Caco-2 (cell line): ENCODE measurements at regions not wholly inside any gene's neighbourhood (a gene's known extent, or its start where the extent isn't known, plus 50 kb on each side); places are given as distances from the start of the nearest gene placed in this dataset.

Experiments
- BruUV-seq: library from RNA; stranded (reverse); fragments of 400-500 nt; replicated peaks from 2 replicates; lab custom pipeline; 2021; lab: Mats Ljungman, UMichigan
- CTCF ChIA-PET: fragments of 300-600 bp; sonication (Branson Sonifier 250); formaldehyde crosslinking; loops from one replicate; lab custom pipeline; 2022; ENCODE audit warnings: antibody characterized with exemption; lab: Charles Lee
- POLR2A ChIA-PET: fragments of 300-600 bp; sonication (Branson Sonifier 250); formaldehyde crosslinking; loops from one replicate; lab custom pipeline; 2022; ENCODE audit warnings: antibody characterized with exemption; lab: Charles Lee
- DNase-seq, 2 experiments: peaks; one replicate each; pipeline versions ENCODE4 v3.0.0 to v3.0.0-alpha.2; 2020 to 2022
- H3K27me3 ChIP-seq: replicated peaks from 2 replicates; pipeline ENCODE4 v1.6.0; 2011; ENCODE audit warnings: low read length; ENCODE audit not compliant: control insufficient read depth, insufficient read depth
- H3K36me3 ChIP-seq: 2 replicates; pipeline ENCODE4 v1.5.1; 2011; ENCODE audit warnings: low read length; ENCODE audit not compliant: control insufficient read depth, insufficient read depth
- H3K4me1 ChIP-seq: fragments of 250-450 bp; sonication (Bioruptor Pico); 2 replicates; pipeline ENCODE4 v1.5.1; 2020; ENCODE audit warnings: mild to moderate bottlenecking
- H3K4me3 ChIP-seq: 2 replicates; pipeline ENCODE4 v1.5.1; 2011; ENCODE audit warnings: low read depth, mild to moderate bottlenecking, control low read depth, low read length
- H3K9me3 ChIP-seq: fragments of 250-450 bp; sonication (Bioruptor Pico); 2 replicates; pipeline ENCODE4 v1.5.1; 2020; ENCODE audit warnings: mild to moderate bottlenecking, moderate library complexity
- H3K27ac Mint-ChIP-seq: one replicate; pipeline ENCODE4 v1.8.0; 2022; ENCODE audit warnings: mixed read lengths; ENCODE audit not compliant: unreplicated experiment
- H3K27me3 Mint-ChIP-seq: one replicate; pipeline ENCODE4 v1.8.0; 2022; ENCODE audit warnings: mixed read lengths; ENCODE audit not compliant: insufficient read depth, unreplicated experiment
- H3K36me3 Mint-ChIP-seq: one replicate; pipeline ENCODE4 v1.8.0; 2022; ENCODE audit warnings: mild to moderate bottlenecking, mixed read lengths; ENCODE audit not compliant: insufficient read depth, unreplicated experiment
- H3K4me1 Mint-ChIP-seq: one replicate; pipeline ENCODE4 v1.8.0; 2022; ENCODE audit warnings: low read depth, mixed read lengths; ENCODE audit not compliant: unreplicated experiment
- H3K4me3 Mint-ChIP-seq: one replicate; pipeline ENCODE4 v1.8.0; 2022; ENCODE audit warnings: mild to moderate bottlenecking, moderate library complexity, mixed read lengths; ENCODE audit not compliant: unreplicated experiment
- H3K9me3 Mint-ChIP-seq: one replicate; pipeline ENCODE4 v1.8.0; 2022; ENCODE audit warnings: mixed read lengths; ENCODE audit not compliant: unreplicated experiment
- intact Hi-C: fragments of 100-400 bp; cut with micrococcal nuclease; formaldehyde crosslinking; loops from one replicate; pipeline ENCODE4 v1.10.0; 2022; ENCODE audit not compliant: unreplicated experiment
- TF ChIP-seq, protein P1 (sequence below), 2 experiments: fragments of 200-600 bp in 1 of 2; IDR thresholded peaks; 1 replicate in 1 of 2; 2 replicates in 1 of 2; pipeline versions ENCODE4 v1.5.1 to v1.8.0; 2011 to 2022; ENCODE audit warnings: antibody characterized with exemption in 1 of 2, control low read depth in 1 of 2, inconsistent platforms in 1 of 2, low read depth in 1 of 2, low read length in 1 of 2, mild to moderate bottlenecking in 1 of 2, moderate library complexity in 1 of 2; ENCODE audit not compliant: insufficient read depth in 1 of 2, severe bottlenecking in 1 of 2, unreplicated experiment in 1 of 2

- no TSS peak for BruUV-seq
- TF ChIP-seq, protein P1, sequence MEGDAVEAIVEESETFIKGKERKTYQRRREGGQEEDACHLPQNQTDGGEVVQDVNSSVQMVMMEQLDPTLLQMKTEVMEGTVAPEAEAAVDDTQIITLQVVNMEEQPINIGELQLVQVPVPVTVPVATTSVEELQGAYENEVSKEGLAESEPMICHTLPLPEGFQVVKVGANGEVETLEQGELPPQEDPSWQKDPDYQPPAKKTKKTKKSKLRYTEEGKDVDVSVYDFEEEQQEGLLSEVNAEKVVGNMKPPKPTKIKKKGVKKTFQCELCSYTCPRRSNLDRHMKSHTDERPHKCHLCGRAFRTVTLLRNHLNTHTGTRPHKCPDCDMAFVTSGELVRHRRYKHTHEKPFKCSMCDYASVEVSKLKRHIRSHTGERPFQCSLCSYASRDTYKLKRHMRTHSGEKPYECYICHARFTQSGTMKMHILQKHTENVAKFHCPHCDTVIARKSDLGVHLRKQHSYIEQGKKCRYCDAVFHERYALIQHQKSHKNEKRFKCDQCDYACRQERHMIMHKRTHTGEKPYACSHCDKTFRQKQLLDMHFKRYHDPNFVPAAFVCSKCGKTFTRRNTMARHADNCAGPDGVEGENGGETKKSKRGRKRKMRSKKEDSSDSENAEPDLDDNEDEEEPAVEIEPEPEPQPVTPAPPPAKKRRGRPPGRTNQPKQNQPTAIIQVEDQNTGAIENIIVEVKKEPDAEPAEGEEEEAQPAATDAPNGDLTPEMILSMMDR (IDR thresholded peaks at IDR 0.05; ENCODE audit: insufficient read depth in 1 of 2, low read depth in 1 of 2, low read length in 1 of 2, severe bottlenecking in 1 of 2, unreplicated experiment in 1 of 2) = no peak
- no peak overlapping the region for H3K27ac Mint-ChIP-seq
- H3K27me3 ChIP-seq = no peaks in the 10 kb centered on the region
- no peak overlapping the region for H3K4me3 Mint-ChIP-seq
- ChIA-PET POLR2A (no interaction called here), CTCF (no interaction called here)
- H3K9me3 Mint-ChIP-seq = no peaks in the 10 kb centered on the region
- H3K9me3 ChIP-seq = no peaks in the 10 kb centered on the region
- no peak overlapping the region for H3K4me3 ChIP-seq
- H3K4me1 ChIP-seq = no peaks in the 10 kb centered on the region
- H3K36me3 Mint-ChIP-seq = no peaks in the 10 kb centered on the region
- intact Hi-C loops = no loop called here
- peaks cover 5% of the 10 kb centered on the region for H3K27me3 Mint-ChIP-seq
- no peak for DNase-seq
- H3K4me1 Mint-ChIP-seq = no peaks in the 10 kb centered on the region
- no peaks in the 10 kb centered on the region for H3K36me3 ChIP-seq
Observed at GRCh38 chr2:58601017-58601416, 359.9 kb upstream of the FANCL start.

- CTCF ChIA-PET = no interaction called here
- Histone ChIP-seq H3K9me3 (no peaks in the 10 kb centered on the region), H3K27me3 (no peaks in the 10 kb centered on the region), H3K4me1 (no peaks in the 10 kb centered on the region), H3K36me3 (no peaks in the 10 kb centered on the region), H3K4me3 (no peak overlapping the region)
- Mint-ChIP-seq H3K9me3 (no peaks in the 10 kb centered on the region), H3K4me3 (no peak overlapping the region), H3K27ac (no peak overlapping the region), H3K36me3 (no peaks in the 10 kb centered on the region), H3K4me1 (no peaks in the 10 kb centered on the region), H3K27me3 (no peaks in the 10 kb centered on the region)
- DNase-seq = no peak
- no TSS peak for BruUV-seq
- POLR2A ChIA-PET = no interaction called here
- intact Hi-C loops = no loop called here
- TF ChIP-seq, protein P1 (IDR thresholded peaks at IDR 0.05; ENCODE audit: insufficient read depth in 1 of 2, low read depth in 1 of 2, low read length in 1 of 2, severe bottlenecking in 1 of 2, unreplicated experiment in 1 of 2) = no peak
Observed at GRCh38 chr2:58598171-58598570, 357.0 kb upstream of the FANCL start.

- H3K4me3 Mint-ChIP-seq = no peak overlapping the region
- BruUV-seq = no TSS peak
- H3K4me1 Mint-ChIP-seq = no peaks in the 10 kb centered on the region
- intact Hi-C loops = no loop called here
- H3K36me3 Mint-ChIP-seq = no peaks in the 10 kb centered on the region
- H3K36me3 ChIP-seq = no peaks in the 10 kb centered on the region
- TF ChIP-seq, protein P1 (IDR thresholded peaks at IDR 0.05; ENCODE audit: insufficient read depth in 1 of 2, low read depth in 1 of 2, low read length in 1 of 2, severe bottlenecking in 1 of 2, unreplicated experiment in 1 of 2) = no peak
- no peak overlapping the region for H3K27ac Mint-ChIP-seq
- H3K4me3 ChIP-seq = no peak overlapping the region
- no peaks in the 10 kb centered on the region for H3K9me3 Mint-ChIP-seq
- no peaks in the 10 kb centered on the region for H3K27me3 ChIP-seq
- H3K27me3 Mint-ChIP-seq = peaks cover under 1% of the 10 kb centered on the region
- ChIA-PET CTCF (no interaction called here), POLR2A (no interaction called here)
- H3K9me3 ChIP-seq = no peaks in the 10 kb centered on the region
- H3K4me1 ChIP-seq = no peaks in the 10 kb centered on the region
- no peak for DNase-seq
Observed at GRCh38 chr2:58595714-58596113, 354.6 kb upstream of the FANCL start.
